ENCODE measurements at regions not wholly inside any gene's neighbourhood (a gene's known extent, or its start where the extent isn't known, plus 50 kb on each side); places are given as distances from the start of the nearest gene placed in this dataset.
"Not testable (repeated sequence)": the region's sequence is repeated elsewhere in the genome, so short reads cannot be mapped to it uniquely, and the experiment has no call there.

DNA sequence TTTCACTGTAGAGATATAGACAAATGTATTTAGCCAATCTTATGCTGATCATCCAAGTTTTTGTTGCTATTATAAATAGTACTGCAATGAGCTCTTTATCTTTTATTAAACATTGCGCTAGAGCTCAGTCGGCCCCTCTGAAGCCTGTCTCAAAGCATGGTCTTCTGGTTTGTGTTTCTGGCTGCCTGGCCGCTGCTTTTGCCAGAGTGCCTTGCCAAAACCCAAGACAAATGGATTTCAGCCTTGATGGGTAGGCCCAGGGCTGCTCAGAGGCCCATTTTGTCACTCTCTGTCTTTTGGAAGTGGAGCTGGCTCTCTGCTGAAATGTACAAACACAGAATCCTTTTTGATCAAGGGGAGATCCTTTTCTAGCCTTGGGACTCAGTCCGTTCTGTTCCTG is 102.9 kb upstream of the KCNG1 start:
- peak; percentile 23 to 29 for DNase-seq

DNA sequence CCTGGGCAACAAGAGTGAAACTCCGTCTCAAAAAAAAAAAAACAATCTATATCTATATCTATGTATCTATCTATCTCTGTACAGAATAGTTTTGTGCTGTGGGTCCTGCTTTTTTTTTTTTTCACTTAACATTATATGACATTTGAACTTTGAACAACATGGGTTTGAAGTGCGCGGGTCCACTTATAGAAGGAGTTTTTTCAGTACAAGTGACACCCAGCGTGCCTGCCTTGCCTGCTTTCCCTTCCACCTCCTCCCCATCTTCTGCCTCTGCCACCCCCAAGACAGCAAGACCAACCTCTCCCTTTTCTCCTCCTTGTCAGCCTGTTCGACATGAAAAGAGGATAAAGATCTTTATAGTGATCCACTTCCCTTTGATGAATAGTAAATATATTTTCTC is 102.2 kb upstream of the KCNG1 start:
- DNase-seq: no peak

DNA sequence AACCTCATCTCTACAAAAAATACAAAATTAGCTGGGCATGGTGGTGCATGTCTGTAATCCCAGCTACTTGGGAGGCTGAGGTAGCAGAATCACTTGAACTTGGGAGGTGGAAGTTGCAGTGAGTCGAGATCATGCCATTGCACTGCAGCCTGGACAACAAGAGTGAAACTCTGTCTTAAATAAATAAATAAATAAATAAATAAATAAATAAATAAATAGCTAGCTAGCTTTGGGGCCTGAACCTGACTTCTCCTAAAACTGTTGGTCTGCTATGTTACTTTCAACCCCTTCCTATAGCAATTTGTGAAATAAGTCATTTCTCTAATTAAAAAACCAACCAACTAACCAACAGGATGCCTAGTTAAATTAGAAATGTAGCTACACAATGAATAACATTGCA is 101.0 kb upstream of the KCNG1 start:
- DNase-seq: not testable (repeated sequence)

DNA sequence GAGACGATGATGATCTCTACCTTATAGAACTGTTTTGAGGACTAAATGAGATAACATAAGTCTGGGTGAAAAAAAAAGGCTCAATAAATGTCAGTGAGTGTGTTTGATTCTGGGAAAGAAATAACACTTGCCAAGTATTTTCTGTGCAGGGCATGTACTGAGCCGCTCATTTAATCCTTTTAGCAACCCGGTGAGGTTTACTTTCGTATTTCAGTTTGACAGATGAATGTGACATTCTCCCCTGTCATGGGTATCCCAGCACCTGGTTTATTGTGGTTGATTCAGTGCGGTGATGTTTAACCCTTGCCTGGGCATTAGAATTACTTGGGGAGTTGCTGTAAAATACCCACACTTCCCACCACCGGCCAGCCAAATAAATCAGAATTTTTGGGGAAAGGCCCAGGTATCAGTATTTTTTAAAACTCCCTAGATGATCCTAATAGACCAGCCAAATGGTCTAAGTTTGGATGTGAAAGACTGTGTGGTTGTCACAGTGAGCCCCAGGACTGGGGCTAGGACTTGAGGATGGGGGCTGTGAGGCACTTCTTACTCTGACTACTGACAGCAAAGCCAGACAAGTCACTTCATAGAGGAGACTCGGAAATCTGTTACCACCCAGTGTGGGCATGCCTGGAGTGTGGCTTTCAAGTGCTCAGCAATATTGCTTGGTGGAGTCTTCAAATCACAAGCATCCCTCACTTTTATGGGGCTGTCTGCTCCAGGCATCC is 100.2 kb upstream of the KCNG1 start:
- DNase-seq: no peak

DNA sequence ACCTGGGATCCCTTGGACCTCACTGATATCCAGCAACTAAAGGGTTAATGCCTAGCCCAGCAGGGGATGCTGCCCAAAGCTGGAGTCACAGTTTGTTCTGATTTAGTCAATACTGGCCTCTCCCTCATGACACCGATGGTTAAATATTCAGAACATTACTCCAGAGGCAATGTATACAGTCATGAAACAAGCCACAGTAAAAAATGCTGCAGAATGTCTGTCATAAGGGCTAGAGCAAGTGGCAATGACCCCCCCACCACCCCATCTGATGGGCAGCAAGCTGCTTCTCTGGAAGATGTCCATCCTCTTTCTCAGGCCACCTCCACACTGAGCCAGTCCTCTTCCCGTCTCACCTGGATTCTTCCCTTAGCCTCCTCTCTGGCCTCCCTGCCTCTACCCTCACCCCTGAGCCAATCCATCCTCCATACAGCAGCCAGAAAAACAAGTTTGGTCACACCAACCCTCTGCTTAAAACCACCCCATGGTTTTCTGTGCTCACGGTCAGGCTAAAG is 99.0 kb upstream of the KCNG1 start:
- DNase-seq: no peak

DNA sequence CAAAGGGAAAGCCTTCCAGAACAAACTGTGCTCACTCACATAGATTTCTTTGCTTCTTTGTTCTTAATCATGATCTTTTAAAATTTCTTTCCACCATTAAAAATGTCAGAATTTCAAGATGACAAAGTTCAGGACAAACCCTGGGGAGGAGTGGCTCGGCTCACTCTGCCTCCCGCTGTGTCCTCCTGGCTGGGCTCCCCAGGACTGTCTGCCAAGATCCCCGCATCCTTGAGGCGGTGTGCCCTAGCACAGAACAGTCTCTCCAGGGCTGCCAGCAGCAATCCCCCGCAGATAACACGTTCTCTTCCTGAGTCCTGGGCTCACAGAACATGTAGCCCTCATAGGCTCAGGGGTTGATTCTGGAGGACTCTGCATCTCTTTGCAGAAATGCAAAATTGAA is 98.4 kb upstream of the KCNG1 start:
- DNase-seq: no peak

DNA sequence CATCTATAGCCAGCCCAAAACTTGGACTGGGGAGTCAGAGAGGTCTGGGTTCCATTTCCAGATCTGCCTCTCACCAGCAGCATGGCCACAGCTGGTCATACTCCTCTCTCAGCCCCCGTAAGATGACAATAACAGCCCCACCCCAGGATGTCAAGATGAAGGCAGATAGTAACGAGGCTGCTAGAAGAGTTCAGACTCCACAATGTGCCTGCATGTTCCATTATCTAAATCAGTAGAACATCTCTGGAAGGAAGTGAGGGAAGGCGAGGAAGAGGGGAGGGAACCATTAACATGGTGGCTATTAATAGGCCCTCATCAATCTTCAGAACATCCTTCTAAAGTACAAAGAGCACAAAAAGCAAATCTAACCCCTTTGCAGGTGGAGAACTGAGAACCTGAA is 98.0 kb upstream of the KCNG1 start:
- no peak for DNase-seq

DNA sequence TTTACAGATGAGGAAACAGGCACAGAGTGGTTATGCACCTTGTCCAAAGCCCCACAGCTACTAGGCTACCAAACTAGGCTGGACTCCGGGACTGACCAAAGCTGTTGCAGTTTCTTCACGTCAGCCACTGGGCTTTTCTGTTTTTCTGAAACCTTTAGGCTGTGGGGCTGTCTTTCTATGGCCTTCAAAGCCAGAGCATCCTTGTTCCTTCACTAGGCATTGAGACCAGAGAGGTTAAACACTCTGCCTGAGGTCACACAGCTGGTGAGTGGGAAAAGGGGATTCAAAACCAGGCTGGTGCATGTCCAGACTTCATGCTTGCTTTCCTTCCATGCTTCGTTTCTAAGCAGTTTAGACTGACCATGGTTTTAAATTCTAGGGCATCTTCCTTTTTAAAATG is 97.5 kb upstream of the KCNG1 start:
- DNase-seq: no peak

DNA sequence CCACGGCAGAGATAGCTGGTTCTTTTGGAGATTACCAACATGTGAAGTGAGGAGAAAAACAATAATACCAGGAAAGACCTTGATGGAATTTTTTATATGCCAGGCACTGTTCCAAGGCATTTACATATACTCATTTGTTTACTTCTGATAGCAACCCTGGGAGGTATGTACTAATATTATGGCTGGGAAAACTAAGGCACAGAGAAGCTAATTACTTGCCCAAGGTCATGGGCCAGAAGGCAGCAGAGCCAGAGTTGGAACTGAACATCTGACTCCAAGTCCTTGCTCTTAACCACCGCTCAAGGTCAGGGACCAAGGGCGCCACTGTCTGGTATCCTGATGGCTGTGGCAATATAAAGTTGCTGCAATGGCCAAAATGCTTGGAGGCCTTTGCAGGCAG is 97.0 kb upstream of the KCNG1 start:
- no peak for DNase-seq

DNA sequence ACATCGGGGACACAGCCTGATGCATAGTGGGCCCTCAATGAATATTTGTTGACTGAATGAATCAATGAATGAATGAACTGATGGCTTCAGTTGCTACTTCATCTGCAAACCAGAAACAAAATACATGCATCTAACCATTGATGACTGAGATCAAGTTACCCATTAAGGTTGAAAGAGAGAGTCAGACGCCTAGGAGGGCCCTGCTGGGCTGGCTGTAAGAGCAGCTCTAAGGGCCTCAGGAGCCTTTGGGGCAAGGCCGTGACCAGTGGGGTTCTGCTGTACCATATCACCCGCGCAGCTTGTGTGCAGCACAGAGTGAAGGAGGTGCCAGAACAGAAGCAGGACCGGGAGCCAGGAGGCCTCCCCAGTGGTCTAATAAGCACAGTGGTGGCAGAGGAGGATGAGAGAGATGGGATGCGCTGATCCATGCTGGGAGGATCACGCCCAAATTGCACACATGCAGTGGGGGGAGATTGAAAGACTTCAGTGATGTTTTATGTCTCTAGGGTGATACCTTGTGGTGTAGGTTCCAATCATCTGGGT is 96.1 kb upstream of the KCNG1 start:
- DNase-seq: no peak

DNA sequence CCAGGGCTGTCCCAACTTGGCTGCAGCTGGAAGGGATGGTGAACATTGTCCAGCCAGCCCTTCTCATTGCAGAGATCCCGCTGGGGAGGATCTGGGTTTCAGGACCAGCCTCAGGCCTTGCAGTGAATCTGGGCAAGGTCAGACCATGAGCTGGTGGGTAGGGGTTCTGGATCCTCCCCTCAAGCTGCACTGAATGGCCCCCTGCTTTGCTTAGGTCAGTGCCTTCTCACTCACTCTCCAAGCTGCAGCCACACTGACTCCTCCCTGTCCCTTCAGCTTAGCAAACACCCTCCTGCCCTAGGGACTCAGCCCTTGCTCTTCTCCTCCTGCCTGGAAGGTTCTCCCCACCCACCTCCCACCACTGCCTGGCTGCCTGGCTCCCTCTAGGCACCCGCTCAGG is 95.3 kb upstream of the KCNG1 start:
- DNase-seq: no peak

DNA sequence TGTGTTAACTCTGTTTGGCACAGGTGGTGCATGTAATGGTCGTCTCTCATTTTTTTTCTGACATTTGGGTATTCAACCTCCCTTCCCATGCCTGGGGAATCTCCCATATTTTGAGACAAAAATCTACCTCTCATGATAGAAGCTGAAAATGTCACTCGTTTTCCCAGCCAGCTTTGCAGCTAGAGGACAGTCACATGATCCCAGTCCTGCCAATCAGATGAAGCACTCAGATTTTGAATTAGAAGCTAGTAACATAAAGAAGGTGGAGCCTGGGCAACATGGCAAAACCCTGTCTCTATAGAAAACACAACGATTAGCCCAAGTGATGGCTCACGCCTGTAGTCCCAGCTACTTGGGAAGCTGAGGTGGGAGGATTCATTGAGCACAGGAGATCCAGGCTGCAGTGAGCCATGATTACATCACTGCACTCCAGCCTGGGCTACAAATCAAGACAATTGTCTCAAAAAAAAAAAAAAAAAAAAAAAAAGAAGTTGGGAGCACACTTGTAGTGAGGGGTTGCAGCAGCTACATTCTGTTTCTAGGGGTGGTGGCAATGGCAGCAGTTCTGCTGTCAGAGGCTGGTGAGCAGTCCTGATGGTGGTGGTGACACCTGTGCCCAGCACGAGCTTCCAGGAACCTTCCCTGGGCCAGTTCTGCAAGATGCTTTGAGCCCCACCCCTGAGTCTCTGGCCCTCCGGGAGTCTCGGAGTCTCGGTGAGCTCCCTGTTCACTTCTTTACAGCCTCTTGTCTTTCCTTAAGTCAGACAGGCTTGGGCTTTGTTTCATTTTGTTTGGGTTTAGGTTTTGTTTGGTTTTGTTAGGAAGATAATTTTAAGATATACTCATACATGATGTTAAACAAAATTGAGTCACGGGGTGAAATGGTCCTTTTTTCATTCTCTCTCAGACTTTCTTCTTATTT is 94.1 kb upstream of the KCNG1 start:
- DNase-seq: no peak

DNA sequence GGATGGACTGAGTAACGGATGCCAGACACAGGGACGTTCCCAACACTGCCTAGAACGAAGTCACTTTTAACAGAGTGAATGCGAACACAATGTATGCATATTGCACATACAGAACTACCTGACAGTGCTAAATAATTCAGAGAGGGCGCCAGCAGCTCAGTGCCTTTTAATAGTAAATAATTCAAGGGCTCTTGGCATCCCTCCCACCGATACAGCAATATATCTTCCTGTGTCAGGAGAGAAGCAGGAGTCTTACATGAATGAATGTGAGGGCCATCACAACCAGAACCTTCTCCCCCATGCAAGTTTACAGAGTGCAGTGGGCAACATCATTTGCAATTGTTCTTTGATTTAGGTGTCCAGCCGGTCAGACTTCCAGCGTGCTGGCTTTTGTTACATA is 88.4 kb upstream of the KCNG1 start:
- DNase-seq: no peak

DNA sequence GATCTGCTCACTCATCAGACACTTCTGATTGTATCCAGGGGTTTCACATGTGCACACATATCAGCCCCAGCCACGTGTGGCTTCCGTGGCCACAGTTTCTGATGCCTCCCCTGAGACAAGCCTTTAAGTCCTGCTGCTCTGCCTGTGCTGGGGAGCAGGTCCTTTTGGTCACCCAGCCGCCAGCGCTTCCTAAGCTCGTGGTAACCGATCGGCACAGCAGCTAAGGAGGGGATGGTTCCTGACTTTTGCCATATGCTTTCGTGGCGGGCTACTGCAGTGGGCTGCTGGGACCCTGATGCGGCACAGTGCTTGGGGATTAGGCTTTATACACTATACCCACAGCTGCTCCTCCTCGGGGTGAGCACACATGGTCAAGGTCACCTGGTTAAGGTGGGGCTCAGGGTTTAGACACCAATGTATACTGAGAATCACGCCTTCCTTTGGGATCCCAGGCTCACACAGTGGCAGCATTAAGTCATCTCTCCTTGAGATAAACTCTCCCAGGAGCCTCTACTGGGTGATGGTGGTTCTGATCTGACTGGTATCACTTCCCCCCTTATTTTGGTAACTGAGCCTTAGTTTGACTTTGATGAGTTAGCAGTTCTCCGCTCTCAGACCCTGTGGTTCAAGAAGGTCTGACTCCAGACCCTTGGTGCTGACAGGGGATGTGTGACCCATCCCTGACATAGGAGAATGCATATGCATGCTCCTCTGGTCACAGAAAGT is 85.9 kb upstream of the KCNG1 start:
- no peak for DNase-seq

DNA sequence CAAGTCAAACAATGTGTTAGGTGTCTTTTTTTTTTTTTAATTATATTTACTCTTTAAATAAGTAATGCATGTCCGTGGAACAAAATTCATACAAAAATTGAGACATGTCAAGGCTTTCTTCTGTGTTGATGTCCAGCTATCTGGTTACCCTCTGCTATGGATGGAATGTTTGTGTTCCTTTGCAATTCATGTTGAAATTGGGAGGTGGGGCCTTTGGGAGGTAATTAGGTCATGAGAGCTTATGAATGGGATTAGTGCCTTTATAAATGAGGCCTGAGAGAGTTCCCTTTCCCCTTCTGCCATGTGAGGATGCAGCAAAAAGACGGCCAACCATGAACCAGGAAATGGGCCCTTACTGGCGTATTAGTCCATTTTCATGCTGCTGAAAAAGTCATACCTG is 83.1 kb upstream of the KCNG1 start:
- no peak for DNase-seq

DNA sequence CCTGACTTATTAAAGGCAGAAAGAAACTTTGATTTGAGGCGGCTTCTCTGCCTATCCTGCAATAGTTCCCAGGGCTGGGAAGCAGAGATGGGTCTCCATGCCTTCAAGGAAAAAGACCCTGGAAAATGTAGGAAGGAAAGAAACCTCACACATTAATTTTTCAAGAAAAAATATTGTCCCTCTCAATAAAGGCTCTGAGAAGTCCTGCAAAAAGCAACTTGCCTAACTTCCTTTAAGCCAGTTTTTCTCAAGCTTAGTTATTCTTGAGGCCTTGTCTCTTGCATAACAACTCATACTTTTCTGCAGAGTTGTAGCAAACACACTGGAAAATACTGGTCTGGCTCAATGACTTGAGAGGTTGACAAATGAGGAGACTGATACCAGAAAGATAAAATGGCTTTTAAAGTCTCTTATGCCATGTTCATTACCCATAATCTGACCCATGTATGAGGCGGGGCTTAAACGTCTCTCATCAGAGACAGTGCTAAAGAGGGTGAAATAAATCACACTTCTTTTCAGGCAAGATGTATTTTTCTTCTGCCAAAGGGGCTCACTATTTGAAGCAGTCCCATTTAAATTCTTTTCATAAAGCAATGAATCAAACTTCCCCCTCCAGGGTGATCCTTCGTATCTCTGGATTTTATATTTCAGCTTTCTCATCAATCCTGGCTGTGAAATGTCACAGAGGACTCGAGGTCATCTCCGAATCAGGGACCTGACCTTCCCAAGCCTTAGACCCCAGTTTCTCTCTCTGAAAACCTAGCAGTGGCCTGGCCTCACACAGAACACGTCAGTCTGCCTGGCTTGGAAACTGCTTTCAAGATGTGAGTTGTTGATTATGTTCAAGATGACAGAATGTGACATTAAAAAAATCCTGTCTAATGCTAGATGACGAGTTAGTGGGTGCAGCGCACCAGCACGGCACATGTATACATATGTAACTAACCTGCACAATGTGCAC is 82.3 kb upstream of the KCNG1 start:
- DNase-seq: no peak

DNA sequence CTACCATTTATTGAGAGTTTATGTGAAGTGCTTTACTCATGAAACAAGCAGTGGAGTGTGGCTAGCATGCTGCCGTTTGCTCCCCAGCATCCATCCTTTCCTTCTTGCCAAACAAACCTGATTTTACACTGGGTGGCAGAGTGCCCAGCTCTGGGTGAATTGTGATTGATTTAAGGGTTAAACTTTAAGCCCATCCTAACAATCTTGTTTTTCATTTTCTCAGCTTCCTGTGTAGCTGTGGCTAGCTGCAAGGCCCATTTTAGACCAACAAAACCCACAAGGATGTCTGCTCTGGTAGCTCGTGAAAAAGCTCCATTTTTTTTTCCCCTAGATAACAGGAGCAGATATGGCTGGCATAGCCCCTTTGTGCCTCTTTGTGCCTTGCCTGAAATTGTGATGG is 77.7 kb upstream of the KCNG1 start:
- no peak for DNase-seq

DNA sequence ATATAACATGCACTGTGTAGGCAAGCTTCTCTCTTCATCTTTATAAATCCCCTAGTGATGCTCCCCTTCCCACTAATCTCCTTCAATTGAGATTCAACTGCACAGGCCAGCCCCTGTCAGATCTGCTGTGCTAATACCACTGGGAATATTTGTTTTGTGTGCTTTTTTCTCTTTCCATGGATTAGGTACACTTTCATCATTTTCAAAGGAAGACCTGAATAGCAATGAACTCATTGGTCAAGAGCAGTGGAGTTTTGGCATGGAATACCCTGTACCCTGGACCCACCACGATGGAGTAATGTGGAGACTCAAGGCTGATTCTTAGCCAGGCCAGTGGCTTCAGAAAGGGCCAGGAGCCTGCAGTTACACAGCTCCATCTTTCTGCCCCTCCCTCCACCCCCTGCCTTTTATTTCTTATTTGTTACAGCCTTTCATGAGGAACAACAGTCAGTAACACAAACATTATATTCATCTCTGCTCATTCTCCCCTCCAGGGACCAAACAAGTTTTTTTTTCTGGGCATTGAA is 75.4 kb upstream of the KCNG1 start:
- no peak for DNase-seq

DNA sequence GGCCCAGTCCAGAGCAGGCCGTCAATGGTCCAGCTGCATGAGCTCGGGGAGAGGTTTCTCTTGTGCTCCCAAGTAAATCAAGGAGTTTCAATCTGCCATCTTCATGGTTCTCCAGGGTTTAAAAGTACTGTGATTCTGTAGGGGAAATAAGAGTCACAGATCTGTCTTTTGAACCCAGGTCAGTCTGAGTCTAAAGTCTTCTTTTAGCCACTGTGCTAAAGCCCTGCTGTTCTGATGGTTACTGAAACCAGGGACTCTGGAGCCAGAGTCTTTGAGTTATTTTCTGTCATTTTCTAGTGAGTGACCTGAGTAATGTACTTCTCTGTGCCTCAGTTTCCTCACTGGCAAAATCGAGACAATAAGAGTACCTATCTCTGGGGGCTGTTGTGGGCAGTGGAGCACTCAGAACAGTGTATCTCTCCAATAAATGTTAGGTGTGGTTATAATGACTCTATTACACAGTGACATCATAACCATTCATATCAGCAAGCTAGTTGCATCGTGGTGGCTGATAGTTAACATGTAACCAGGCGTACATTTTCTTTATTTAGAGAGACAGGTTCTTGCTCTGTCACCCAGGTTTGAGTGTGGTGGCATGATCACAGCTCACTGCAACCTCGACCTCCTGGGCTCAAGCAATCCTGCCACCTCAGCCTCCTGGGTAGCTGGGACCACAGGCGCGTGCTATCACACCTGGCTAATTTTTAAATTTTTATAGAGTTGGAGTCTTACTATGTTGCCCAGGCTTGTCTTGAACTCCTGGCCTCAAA is 74.6 kb upstream of the KCNG1 start:
- DNase-seq: no peak
